SK-N-MC (cell line): ENCODE measurements at regions not wholly inside any gene's neighbourhood (a gene's known extent, or its start where the extent isn't known, plus 50 kb on each side); places are given as distances from the start of the nearest gene placed in this dataset.

Experiments
- EZH2 ChIP-seq: fragments of 200-600 bp; sonication (generic); IDR thresholded peaks from one replicate; pipeline ENCODE4 v1.6.1; 2017; ENCODE audit warnings: antibody characterized with exemption
- FOXP2 ChIP-seq: optimal IDR thresholded peaks from 2 replicates; pipeline ENCODE3; 2011; ENCODE audit warnings: mild to moderate bottlenecking, moderate library complexity; ENCODE audit not compliant: insufficient read depth; ENCODE audit errors: extremely low read length, control extremely low read depth
- POLR2AphosphoS5 ChIP-seq: IDR thresholded peaks from 2 replicates; pipeline ENCODE4 v1.6.1; 2012; ENCODE audit warnings: mild to moderate bottlenecking, low read depth, low read length, borderline replicate concordance

DNA sequence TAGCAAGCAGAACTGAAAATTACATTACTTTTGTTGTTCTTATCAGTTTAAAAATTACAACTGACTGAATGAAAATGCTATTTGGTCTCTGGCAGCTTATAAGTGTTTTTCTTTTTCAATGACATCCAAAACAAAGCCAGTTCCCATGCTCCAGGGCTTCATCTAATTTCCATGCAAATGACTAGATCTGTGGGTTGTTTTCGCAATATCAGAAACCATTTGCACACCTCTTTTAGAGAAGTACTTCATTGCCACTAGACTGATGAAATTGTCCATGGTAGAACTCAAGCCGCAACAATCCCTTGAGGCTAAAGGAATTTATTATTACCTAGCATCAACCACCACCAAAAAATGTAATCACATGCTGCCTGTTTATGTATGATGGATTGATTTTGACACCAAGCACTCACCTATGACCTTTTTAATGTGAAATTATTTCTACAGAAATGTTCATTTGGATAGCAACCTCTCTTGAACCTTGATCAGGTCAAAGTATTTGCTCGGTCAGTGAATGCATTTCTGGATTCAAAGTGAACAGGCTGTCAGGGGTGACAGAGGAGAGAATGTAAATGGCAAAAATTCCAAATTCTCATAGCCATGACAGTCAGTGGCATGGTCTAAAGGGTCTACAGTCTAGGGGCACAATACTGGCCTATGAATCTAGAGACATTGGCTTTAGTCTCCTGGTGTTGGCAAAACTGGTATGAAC is 769.3 kb downstream of the SORCS1 start:
- TF ChIP-seq POLR2AphosphoS5 (no peak), EZH2 (no peak), FOXP2 (no peak)
